Right lobe of liver (tissue), 6 donors: ENCODE measurements at regions not wholly inside any gene's neighbourhood (a gene's known extent, or its start where the extent isn't known, plus 50 kb on each side); places are given as distances from the start of the nearest gene placed in this dataset.

Experiments used
- ATAC-seq, 4 donors: fragments of 200-7000 bp; cut with Tn5 transposase; one replicate each; pipeline ENCODE4 v1.9.1; 2020; ENCODE audit warnings: mild to moderate bottlenecking in 4 of 4, moderate library complexity in 4 of 4
- DNase-seq, 3 donors: peaks; one replicate each; pipeline ENCODE4 v3.0.0-alpha.2; 2020
- H3K27ac ChIP-seq, 3 donors: fragments of 200-600 bp; one replicate each; pipeline ENCODE4 v1.8.0; 2022
- H3K27me3 ChIP-seq, 2 donors: fragments of 200-600 bp; one replicate each; pipeline ENCODE4 v1.8.0; 2022
- H3K36me3 ChIP-seq, 4 donors: fragments of 200-600 bp; sonication (generic) in 1 of 4; one replicate each; pipeline versions ENCODE4 v1.5.1 to v1.8.0; 2017 to 2022; ENCODE audit warnings: control low read depth in 1 of 4
- H3K4me1 ChIP-seq, 4 donors: fragments of 200-600 bp; sonication (generic) in 1 of 4; one replicate each; pipeline versions ENCODE4 v1.5.1 to v1.8.0; 2017 to 2022; ENCODE audit warnings: control low read depth in 1 of 4
- H3K4me3 ChIP-seq, 3 donors: fragments of 200-600 bp; one replicate each; pipeline ENCODE4 v1.8.0; 2022
- H3K9me3 ChIP-seq, 4 donors: fragments of 200-600 bp; sonication (generic) in 1 of 4; one replicate each; pipeline versions ENCODE4 v1.5.1 to v1.8.0; 2017 to 2022; ENCODE audit warnings: control low read depth in 1 of 4
- CTCF ChIP-seq, 4 donors: fragments of 200-600 bp in 3 of 4; fragments of 450-650 bp in 1 of 4; IDR thresholded peaks; one replicate each; pipeline versions ENCODE4 v1.5.1 to v1.8.0; 2016 to 2022; ENCODE audit warnings: antibody characterized with exemption in 4 of 4, mild to moderate bottlenecking in 2 of 4
- POLR2A ChIP-seq: fragments of 450-650 bp; IDR thresholded peaks from one replicate; pipeline ENCODE4 v1.6.1; 2017; ENCODE audit warnings: antibody characterized with exemption, mild to moderate bottlenecking
- WGBS: methylation state at CpG from one replicate; pipeline ENCODE4 v1.1.6; 2018; ENCODE audit warnings: low coverage, low lambda C conversion rate; ENCODE audit not compliant: insufficient coverage; ENCODE audit errors: missing lambda C conversion rate; 5-methylcytosine and 5-hydroxymethylcytosine counted together
- intact Hi-C, 2 donors: fragments of 100-400 bp; cut with DNase I; formaldehyde crosslinking; loops; one replicate each; pipeline versions ENCODE4 v1.11.2 to v1.14.1; 2022
- donor health status: DM: no; HTN: yes; CAD: no.
- donor health status: DM: no; HTN: no; CAD: no.
- donor health status: DM: no; HTN: no; CAD: no.
- donor health status: DM: no; HTN: yes; CAD: no.
- donor health status: DM: no; HTN: yes; CAD: no.

DNA sequence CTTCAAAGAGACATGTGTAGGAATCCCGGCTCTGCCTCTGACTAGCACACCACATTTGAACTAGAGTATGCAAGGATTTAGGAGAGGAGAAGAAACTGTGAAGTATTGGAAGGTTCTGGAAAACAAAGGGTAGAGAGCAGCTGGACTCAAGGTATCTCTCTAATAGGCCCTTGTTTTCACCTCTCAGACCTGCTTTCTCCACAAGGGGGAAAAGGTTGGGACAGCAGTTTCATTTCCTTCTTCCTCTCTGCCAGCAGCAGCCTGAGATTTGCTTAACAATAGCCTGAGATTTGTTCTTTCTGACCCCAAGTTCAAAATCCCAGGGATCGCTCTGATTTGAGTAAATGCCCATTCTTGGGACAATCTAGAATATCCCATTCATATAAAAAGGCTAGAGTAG lies 430.6 kb upstream of the MCTP2 start:
- TF ChIP-seq POLR2A (no peak), CTCF (IDR thresholded peaks at IDR 0.05) (no peak)

GRCh38 chr15:93789441-93789840 lies 441.9 kb upstream of the MCTP2 start:
- Histone ChIP-seq H3K4me3 (no peak overlapping the region), H3K27ac (no peak overlapping the region), H3K27me3 (no peaks in the 10 kb centered on the region), H3K36me3 (no peaks in the 10 kb centered on the region), H3K9me3 (no peaks in the 10 kb centered on the region), H3K4me1 (no peaks in the 10 kb centered on the region)
- TF ChIP-seq POLR2A = no peak
- no peak for TF ChIP-seq CTCF (IDR thresholded peaks at IDR 0.05)
- intact Hi-C loops = no loop called here
- WGBS = 36% methylated on average over 2 of the region's 2 CpGs
- DNase-seq (no peak), ATAC-seq (no peak)

More for the DNA sequence above, 430.6 kb upstream of the MCTP2 start:
- no peak overlapping the region for H3K27ac ChIP-seq
- no peak for DNase-seq
- 34% methylated on average over 2 of the region's 2 CpGs for WGBS
- no peaks in the 10 kb centered on the region for H3K36me3 ChIP-seq
- no peak for ATAC-seq
- H3K4me3 ChIP-seq = no peak overlapping the region
- intact Hi-C loops = no loop called here
- H3K27me3 ChIP-seq = no peaks in the 10 kb centered on the region
- no peaks in the 10 kb centered on the region for H3K4me1 ChIP-seq
- no peaks in the 10 kb centered on the region for H3K9me3 ChIP-seq

GRCh38 chr15:93780073-93780472 lies 451.3 kb upstream of the MCTP2 start:
- DNase-seq (no peak), ATAC-seq (no peak)
- WGBS = 31% methylated on average over 1 of the region's 4 CpGs
- H3K4me1 ChIP-seq = no peaks in the 10 kb centered on the region
- no peak for TF ChIP-seq POLR2A
- H3K4me3 ChIP-seq = no peak overlapping the region
- no peak overlapping the region for H3K27ac ChIP-seq
- H3K9me3 ChIP-seq = no peaks in the 10 kb centered on the region
- intact Hi-C loops = no loop called here
- H3K27me3 ChIP-seq = no peaks in the 10 kb centered on the region
- H3K36me3 ChIP-seq = no peaks in the 10 kb centered on the region

DNA sequence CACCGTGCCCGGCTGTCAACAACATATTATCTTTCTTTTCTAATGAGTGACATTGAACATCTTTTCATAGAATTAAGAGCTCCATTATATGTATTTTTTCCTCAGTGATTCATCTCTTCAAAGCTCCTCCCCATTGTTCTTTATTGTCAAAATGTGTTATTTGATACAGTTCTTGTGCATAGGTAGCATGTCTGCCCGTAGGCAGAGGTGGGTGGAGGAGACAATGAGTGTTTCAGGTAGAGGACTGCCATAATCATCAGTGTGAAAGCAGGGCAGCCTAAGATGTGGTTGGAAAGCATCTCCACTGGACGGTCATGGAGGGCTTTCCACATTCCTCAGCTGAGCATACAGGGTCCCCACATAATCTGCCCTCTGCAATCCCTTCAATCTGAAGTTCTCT lies 452.0 kb upstream of the MCTP2 start:
- no peaks in the 10 kb centered on the region for H3K36me3 ChIP-seq
- no peak for ATAC-seq
- H3K9me3 ChIP-seq = no peaks in the 10 kb centered on the region
- intact Hi-C loops = no loop called here
- H3K4me1 ChIP-seq = no peaks in the 10 kb centered on the region
- no peak for DNase-seq
- WGBS = 74% methylated on average over 4 of the region's 4 CpGs
- H3K27ac ChIP-seq = no peak overlapping the region
- H3K4me3 ChIP-seq = no peak overlapping the region
- no peaks in the 10 kb centered on the region for H3K27me3 ChIP-seq
- TF ChIP-seq POLR2A (no peak), CTCF (IDR thresholded peaks at IDR 0.05) (no peak)

GRCh38 chr15:93771196-93772030 lies 459.9 kb upstream of the MCTP2 start:
- ATAC-seq (no peak), DNase-seq (no peak)

More at GRCh38 chr15:93771196-93772030, 459.9 kb upstream of the MCTP2 start:
- intact Hi-C loops = no loop called here
- no peaks in the 10 kb centered on the region for H3K9me3 ChIP-seq
- no peaks in the 10 kb centered on the region for H3K36me3 ChIP-seq
- TF ChIP-seq CTCF (IDR thresholded peaks at IDR 0.05) (no peak), POLR2A (no peak)
- WGBS = 48% methylated on average over 4 of the region's 4 CpGs
- H3K4me3 ChIP-seq = no peak overlapping the region
- H3K27ac ChIP-seq = no peak overlapping the region
- H3K4me1 ChIP-seq = no peaks in the 10 kb centered on the region
- H3K27me3 ChIP-seq = no peaks in the 10 kb centered on the region
